Activated CD8-positive, alpha-beta memory T cell treated with anti-CD3 and anti-CD28 coated beads, Interleukin-2, amount 10 ng/mL, durations not matched to agents 7 days and 5 days (primary cell): ENCODE measurements at regions not wholly inside any gene's neighbourhood (a gene's known extent, or its start where the extent isn't known, plus 50 kb on each side); places are given as distances from the start of the nearest gene placed in this dataset.
"Not testable (repeated sequence)": the region's sequence is repeated elsewhere in the genome, so short reads cannot be mapped to it uniquely, and the experiment has no call there.

ENCODE experiments used
- ATAC-seq: fragments of 150-1000 bp; cut with Tn5 transposase; one replicate; pipeline ENCODE4 v1.10.0; 2021; ENCODE audit warnings: moderate library complexity
- CTCF ChIA-PET: fragments of 350-600 bp; sonication (Branson Sonifier 250); formaldehyde crosslinking; loops from one replicate; lab custom pipeline; 2021; ENCODE audit warnings: antibody characterized with exemption; lab: Charles Lee
- DNase-seq: peaks from one replicate; pipeline ENCODE4 v3.0.0-alpha.2; 2020
- H3K27ac Mint-ChIP-seq: one replicate; pipeline ENCODE4 v1.8.0; 2021; ENCODE audit warnings: mild to moderate bottlenecking, mixed read lengths
- H3K27me3 Mint-ChIP-seq: one replicate; pipeline ENCODE4 v1.8.0; 2021; ENCODE audit warnings: mixed read lengths
- H3K36me3 Mint-ChIP-seq: one replicate; pipeline ENCODE4 v1.8.0; 2021; ENCODE audit warnings: mild to moderate bottlenecking, mixed read lengths
- H3K4me1 Mint-ChIP-seq: one replicate; pipeline ENCODE4 v1.8.0; 2021; ENCODE audit warnings: mixed read lengths
- H3K4me3 Mint-ChIP-seq: one replicate; pipeline ENCODE4 v1.8.0; 2021; ENCODE audit warnings: mild to moderate bottlenecking, moderate library complexity, mixed read lengths
- H3K9me3 Mint-ChIP-seq: one replicate; pipeline ENCODE4 v1.8.0; 2022; ENCODE audit warnings: low read depth, mixed read lengths

DNA sequence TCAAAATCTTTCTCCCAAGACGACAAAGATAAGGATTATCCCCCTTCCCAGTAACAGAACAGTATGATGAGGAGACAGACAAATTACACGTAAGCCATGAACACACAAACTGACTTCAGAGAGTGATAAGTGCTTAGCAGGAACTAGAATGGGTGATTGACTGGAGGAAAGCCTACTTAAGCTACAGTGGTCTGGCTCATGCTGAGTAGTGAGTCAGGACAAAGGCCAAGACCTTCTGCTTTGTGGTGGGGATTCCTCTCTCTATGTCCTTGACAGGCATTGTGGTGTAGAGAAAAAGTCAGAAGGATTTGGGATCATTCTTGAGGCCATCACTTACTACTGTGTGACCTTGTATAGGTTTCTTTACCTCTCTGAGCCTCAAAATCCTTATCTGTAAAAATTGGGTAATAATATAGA, 381.9 kb upstream of the CCL2 start:
- H3K4me3 Mint-ChIP-seq = no peak overlapping the region
- ATAC-seq (no peak), DNase-seq (no peak)
- H3K4me1 Mint-ChIP-seq = no peaks in the 10 kb centered on the region
- H3K27ac Mint-ChIP-seq = no peak overlapping the region
- H3K27me3 Mint-ChIP-seq = peaks cover 10% of the 10 kb centered on the region
- no peaks in the 10 kb centered on the region for H3K9me3 Mint-ChIP-seq
- CTCF ChIA-PET = no interaction called here
- H3K36me3 Mint-ChIP-seq = no peaks in the 10 kb centered on the region

DNA sequence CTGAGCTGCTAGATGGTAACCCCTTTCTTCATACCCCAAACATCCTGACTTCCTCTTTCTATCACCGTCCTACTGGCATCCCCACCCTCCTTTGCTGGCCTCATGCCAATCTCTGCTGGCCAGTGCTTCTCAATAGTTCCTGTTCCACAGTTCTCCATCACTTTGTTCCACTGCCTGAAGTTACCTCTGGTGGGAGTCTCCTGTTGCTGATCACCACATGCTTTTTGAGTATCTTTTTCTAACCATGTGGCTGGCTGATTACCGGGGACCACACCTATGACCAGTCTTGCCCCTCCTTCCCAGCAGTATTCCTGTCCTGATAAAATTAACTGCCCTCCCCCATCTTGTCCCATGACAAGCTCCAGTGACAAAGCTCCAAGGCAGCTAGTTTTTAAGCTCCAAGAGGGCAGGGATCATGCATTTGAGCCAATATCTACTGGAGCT, 380.4 kb upstream of the CCL2 start:
- ATAC-seq (no peak), DNase-seq (no peak)
- CTCF ChIA-PET = no interaction called here
- no peaks in the 10 kb centered on the region for H3K36me3 Mint-ChIP-seq
- H3K9me3 Mint-ChIP-seq = no peaks in the 10 kb centered on the region
- no peak overlapping the region for H3K27ac Mint-ChIP-seq
- peaks cover 12% of the 10 kb centered on the region for H3K27me3 Mint-ChIP-seq
- no peaks in the 10 kb centered on the region for H3K4me1 Mint-ChIP-seq
- H3K4me3 Mint-ChIP-seq = no peak overlapping the region

DNA sequence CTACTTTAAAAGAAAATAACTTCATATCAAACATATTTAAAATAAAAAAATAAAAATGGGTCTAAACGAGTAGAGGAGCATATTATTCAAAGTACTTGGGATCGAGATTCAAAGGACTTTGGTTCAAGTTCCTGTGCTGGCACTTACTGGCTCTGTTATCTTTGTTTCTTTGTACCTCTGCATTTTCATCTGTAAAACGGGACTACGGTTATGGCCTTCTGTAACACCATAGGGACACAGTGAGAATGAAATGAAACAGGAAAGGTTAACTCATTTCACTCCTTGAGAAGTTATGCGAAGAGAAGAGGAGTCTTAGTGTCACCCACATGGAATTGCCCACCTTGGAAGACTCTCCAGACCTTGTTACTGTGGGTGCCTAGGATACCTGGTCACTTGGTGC, 379.1 kb upstream of the CCL2 start:
- CTCF ChIA-PET = no interaction called here
- Mint-ChIP-seq H3K27ac (no peak overlapping the region), H3K4me3 (no peak overlapping the region), H3K4me1 (no peaks in the 10 kb centered on the region), H3K9me3 (no peaks in the 10 kb centered on the region), H3K36me3 (no peaks in the 10 kb centered on the region), H3K27me3 (peaks cover 16% of the 10 kb centered on the region)
- no peak for ATAC-seq
- no peak for DNase-seq

DNA sequence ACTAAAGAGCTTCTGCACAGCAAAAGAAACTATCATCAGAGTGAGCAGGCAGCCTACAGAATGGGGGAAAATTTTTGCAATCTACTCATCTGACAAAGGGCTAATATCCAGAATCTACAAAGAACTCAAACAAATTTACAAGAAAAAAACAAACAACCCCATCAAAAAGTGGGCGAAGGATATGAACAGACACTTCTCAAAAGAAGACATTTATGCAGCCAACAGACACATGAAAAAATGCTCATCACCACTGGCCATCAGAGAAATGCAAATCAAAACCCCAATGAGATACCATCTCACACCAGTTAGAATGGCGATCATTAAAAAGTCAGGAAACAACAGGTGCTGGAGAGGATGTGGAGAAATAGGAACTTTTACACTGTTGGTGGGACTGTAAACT, 372.8 kb upstream of the CCL2 start:
- DNase-seq, H3K4me1 Mint-ChIP-seq, ATAC-seq, CTCF ChIA-PET, H3K36me3 Mint-ChIP-seq, H3K4me3 Mint-ChIP-seq, H3K9me3 Mint-ChIP-seq, H3K27ac Mint-ChIP-seq: not testable (repeated sequence)
- peaks cover 16% of the 10 kb centered on the region for H3K27me3 Mint-ChIP-seq

DNA sequence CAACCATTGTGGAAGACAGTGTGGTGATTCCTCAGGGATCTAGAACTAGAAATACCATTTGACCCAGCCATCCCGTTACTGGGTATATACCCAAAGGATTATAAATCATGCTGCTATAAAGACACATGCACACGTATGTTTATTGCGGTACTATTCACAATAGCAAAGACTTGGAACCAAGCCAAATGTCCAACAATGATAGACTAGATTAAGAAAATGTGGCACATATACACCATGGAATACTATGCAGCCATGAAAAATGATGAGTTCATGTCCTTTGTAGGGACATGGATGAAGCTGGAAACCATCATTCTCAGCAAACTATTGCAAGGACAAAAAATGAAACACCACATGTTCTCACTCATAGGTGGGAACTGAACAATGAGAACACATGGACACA, 372.4 kb upstream of the CCL2 start:
- DNase-seq, H3K36me3 Mint-ChIP-seq, CTCF ChIA-PET, ATAC-seq, H3K27ac Mint-ChIP-seq, H3K4me3 Mint-ChIP-seq, H3K9me3 Mint-ChIP-seq, H3K4me1 Mint-ChIP-seq: not testable (repeated sequence)
- H3K27me3 Mint-ChIP-seq = peaks cover 19% of the 10 kb centered on the region

DNA sequence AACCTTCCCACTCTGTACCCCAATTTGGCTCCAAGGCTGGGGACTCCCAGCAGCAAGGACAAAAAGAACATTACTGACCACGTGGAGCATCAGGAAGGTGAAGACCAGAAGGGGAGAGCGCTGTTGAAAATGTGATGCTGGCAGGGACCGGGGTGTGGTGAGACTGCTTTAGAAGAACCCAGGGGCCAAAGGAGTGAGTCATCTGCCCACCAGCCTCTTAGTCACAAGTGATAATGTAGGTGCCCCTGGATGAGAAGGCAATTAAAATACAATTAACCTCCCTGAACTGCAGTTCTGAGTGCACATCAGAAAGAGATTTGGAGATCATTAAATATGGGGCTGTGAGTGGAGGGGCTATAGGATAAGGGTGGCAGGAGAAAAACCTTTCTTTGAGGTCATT, 366.6 kb upstream of the CCL2 start:
- CTCF ChIA-PET = no interaction called here
- H3K36me3 Mint-ChIP-seq = no peaks in the 10 kb centered on the region
- H3K27ac Mint-ChIP-seq = no peak overlapping the region

DNA sequence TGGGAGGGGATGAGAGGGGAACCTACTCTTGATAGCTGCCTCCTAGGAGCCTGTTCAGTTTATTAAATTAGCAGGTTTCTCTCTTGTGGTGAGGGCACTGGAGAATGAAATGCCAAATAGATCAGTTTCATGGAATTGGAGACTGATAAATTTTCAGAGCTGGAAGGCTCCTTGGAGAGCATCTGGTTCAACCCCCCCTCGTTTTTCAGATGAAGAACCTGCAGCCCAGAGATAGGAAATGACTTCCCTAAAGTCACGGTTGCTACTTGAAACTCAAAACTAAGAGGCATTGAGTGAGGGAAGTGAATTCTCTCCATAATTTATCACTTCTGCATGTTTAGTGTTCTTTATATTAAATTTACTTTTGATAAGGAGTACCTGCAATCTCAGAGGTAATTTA, 366.0 kb upstream of the CCL2 start:
- Mint-ChIP-seq H3K27me3 (peaks cover 11% of the 10 kb centered on the region), H3K4me1 (no peaks in the 10 kb centered on the region), H3K27ac (no peak overlapping the region), H3K4me3 (no peak overlapping the region), H3K36me3 (no peaks in the 10 kb centered on the region), H3K9me3 (no peaks in the 10 kb centered on the region)
- no peak for DNase-seq
- ATAC-seq = no peak
- CTCF ChIA-PET = no interaction called here

More for the DNA sequence above, 366.6 kb upstream of the CCL2 start:
- no peak for ATAC-seq
- H3K27me3 Mint-ChIP-seq = peaks cover 11% of the 10 kb centered on the region
- no peak for DNase-seq
- no peak overlapping the region for H3K4me3 Mint-ChIP-seq
- no peaks in the 10 kb centered on the region for H3K4me1 Mint-ChIP-seq
- H3K9me3 Mint-ChIP-seq = no peaks in the 10 kb centered on the region

DNA sequence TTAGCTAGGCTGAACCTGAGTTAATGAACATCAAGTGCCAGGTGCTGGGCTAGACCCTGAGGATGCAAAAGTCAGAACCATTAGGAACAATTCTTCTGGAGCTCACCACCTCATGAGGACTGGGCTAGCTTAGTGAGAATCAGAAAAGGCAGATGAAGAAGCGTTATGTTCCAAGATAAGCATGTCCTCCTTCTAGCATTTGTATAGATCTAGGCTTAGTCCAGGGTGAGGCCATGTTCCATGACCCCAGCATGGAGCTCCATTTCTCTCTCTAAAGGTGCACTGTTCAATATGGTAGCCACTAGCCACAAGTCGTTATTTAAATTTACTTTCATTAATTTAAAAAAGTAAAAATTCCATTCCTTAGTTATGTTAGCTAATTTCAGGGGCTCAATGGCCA, 365.3 kb upstream of the CCL2 start:
- no peaks in the 10 kb centered on the region for H3K9me3 Mint-ChIP-seq
- ATAC-seq (no peak), DNase-seq (no peak)
- no peaks in the 10 kb centered on the region for H3K36me3 Mint-ChIP-seq
- H3K4me1 Mint-ChIP-seq = no peaks in the 10 kb centered on the region
- no peak overlapping the region for H3K27ac Mint-ChIP-seq
- H3K27me3 Mint-ChIP-seq = peaks cover 11% of the 10 kb centered on the region
- CTCF ChIA-PET = no interaction called here
- no peak overlapping the region for H3K4me3 Mint-ChIP-seq

DNA sequence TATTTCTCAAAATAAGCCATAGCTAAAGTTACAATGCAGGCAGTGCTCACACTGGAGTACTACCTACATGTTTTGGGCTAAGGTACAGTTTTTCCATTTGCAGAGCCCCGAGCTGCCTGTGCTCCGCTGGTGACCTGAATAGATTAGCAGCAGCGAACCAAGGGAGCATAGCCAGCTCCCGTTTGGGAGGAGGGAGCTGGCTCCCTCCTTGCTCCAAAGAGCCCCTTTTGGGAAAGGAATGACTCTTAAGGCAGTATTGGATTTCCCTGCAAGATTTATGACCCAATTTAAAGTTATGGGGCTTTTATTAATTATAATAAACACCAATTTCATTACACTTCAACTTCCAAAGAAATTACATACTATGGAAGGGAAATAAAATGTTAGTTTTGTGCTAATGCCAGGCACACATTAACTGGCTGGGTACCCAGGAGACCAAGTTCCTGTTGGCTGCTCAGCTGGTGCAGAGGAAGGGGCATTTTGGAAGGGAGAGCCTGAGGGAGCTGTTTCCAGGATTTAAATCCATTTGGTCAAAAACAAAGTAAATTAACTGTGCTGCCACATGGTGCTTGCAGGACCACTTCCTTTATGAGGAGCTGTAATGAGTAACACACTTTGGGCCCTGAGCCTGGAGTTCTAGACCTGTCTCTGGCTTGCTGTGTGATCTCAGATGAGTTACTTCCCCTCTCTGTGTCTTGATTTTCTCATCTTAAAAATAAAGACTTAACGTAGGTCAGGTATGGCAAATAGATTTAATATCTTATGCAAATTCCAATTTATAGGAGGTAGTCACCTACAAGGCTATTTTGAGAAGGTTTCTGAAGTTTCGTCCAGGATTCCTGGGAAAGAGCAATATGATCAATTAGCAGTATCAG, 362.1 kb upstream of the CCL2 start:
- Mint-ChIP-seq H3K9me3 (no peaks in the 10 kb centered on the region), H3K27me3 (peaks cover 13% of the 10 kb centered on the region), H3K36me3 (no peaks in the 10 kb centered on the region), H3K4me3 (no peak overlapping the region), H3K27ac (no peak overlapping the region), H3K4me1 (peaks cover 2% of the 10 kb centered on the region)
- ATAC-seq (no peak), DNase-seq (no peak)
- CTCF ChIA-PET = no interaction called here

DNA sequence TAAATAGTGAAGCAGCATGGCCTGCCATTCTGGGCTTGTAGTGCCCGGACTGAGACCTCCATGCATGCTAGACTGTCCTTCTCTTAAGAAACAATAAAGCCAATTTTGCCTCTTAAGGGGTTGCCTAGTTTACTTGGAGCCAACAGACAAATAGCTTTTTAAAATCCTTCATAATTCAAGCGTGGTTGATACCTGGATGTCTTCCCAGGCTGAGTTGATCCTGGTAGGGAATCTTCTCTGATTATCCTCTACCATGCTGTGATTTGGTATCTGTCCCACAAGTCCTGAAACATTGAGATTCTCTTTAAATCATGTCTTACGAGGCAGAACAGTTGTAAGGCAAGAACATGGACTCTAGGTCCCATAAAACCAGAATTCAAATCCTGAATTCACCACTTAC, 359.6 kb upstream of the CCL2 start:
- no peak for DNase-seq
- H3K27me3 Mint-ChIP-seq = peaks cover 18% of the 10 kb centered on the region
- H3K27ac Mint-ChIP-seq = no peak overlapping the region
- CTCF ChIA-PET = no interaction called here
- ATAC-seq = no peak
- H3K4me1 Mint-ChIP-seq = peaks cover 2% of the 10 kb centered on the region
- no peaks in the 10 kb centered on the region for H3K36me3 Mint-ChIP-seq
- no peaks in the 10 kb centered on the region for H3K9me3 Mint-ChIP-seq
- no peak overlapping the region for H3K4me3 Mint-ChIP-seq

DNA sequence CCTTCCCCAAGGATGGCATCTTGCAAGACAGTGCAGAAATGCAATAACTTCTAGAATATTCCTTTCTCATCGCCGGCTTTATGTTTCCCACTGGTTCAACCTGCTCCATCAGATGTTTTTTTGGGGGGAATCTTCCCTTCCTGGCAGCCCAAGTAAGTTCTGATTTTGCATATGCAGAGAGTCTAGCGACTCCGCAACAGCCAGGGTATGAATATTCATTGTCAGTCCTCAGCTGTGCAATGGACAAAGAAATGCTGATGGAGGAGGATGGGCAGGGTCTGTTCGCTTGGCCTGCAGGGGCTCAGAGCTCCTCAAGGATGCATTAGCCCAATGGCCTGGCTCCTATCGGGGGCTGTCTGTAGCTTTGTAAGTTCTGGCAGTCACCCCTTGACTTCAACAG, 358.8 kb upstream of the CCL2 start:
- H3K4me3 Mint-ChIP-seq = no peak overlapping the region
- ATAC-seq = no peak
- CTCF ChIA-PET = no interaction called here
- peaks cover 18% of the 10 kb centered on the region for H3K27me3 Mint-ChIP-seq
- no peaks in the 10 kb centered on the region for H3K9me3 Mint-ChIP-seq
- DNase-seq = no peak
- H3K4me1 Mint-ChIP-seq = peaks cover 2% of the 10 kb centered on the region
- no peak overlapping the region for H3K27ac Mint-ChIP-seq
- no peaks in the 10 kb centered on the region for H3K36me3 Mint-ChIP-seq

DNA sequence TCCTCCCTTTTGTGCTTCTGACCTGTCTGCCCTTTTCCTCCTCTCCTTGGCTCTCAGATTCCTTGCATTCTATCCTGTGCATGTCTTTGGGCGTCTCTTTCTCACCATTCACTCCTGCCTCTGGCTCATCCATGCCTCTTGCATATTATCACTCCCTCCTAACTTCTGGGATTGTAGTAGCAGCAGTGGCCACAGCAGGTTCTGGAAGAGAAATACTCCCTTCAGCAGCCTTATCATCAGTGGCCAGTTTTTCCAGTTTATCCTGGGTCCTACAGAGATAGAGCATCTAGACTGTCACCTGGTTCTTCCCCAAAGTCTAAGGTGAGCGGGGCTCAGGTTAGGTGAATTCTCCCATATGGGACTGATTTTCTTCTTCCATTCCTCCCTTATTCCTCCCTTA, 354.0 kb upstream of the CCL2 start:
- CTCF ChIA-PET = no interaction called here
- Mint-ChIP-seq H3K9me3 (no peaks in the 10 kb centered on the region), H3K27me3 (peaks cover 13% of the 10 kb centered on the region), H3K4me3 (no peak overlapping the region), H3K4me1 (peaks cover 2% of the 10 kb centered on the region), H3K27ac (no peak overlapping the region), H3K36me3 (no peaks in the 10 kb centered on the region)
- ATAC-seq (no peak), DNase-seq (no peak)

DNA sequence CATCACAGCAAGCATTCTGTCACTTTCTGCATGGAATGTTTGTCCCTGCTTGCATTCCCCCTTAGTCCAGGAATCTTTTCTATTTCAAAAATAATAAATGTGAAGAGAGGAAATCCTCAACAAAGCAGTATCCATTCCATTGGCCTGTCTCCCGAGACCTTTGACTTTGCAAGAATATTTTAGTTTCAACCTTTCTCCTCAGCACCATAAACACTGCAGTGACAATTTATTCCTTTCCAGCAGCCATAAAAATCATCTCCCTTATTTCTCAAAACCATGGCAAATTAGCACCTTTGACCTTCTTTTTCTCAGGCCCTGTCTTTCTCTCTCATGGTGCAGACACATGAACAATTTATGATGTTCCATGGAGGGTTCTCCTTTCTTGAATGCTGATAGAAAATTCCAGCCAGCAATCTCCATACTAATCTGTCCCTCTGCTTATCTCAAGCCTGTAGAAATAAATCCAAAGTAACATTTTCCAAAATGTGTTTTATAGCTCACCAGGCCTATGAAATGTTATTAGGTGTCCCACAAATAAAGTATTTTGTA, 352.1 kb upstream of the CCL2 start:
- Mint-ChIP-seq H3K36me3 (no peaks in the 10 kb centered on the region), H3K27ac (no peak overlapping the region), H3K4me1 (no peaks in the 10 kb centered on the region), H3K9me3 (no peaks in the 10 kb centered on the region), H3K27me3 (peaks cover 9% of the 10 kb centered on the region), H3K4me3 (no peak overlapping the region)
- DNase-seq = no peak
- ATAC-seq = no peak
- CTCF ChIA-PET = no interaction called here

DNA sequence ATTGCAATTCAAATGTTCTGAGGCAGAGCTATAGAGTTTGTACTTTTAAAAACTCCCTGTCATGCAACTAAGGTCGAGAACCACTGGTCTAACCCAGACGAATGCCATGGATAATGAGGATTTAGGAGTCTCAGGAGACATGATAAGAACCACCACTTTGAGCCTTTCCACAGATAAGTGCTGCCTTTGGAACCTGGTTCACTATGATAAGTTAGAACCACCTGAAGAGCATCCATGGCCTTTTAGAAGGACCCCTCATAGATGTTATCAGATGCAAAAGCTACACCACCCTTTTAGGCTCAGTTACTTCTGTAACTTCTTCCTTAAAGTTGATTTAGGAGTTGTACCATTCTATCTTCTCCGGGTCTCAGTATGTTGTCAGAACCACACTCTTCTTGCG, 350.6 kb upstream of the CCL2 start:
- ATAC-seq = no peak
- H3K27me3 Mint-ChIP-seq = peaks cover 6% of the 10 kb centered on the region
- H3K27ac Mint-ChIP-seq = no peak overlapping the region
- H3K4me3 Mint-ChIP-seq = no peak overlapping the region
- DNase-seq = no peak
- CTCF ChIA-PET = no interaction called here
- H3K4me1 Mint-ChIP-seq = no peaks in the 10 kb centered on the region
- no peaks in the 10 kb centered on the region for H3K36me3 Mint-ChIP-seq
- no peaks in the 10 kb centered on the region for H3K9me3 Mint-ChIP-seq
